Fibroblast of lung (primary cell): ENCODE measurements at regions not wholly inside any gene's neighbourhood (a gene's known extent, or its start where the extent isn't known, plus 50 kb on each side); places are given as distances from the start of the nearest gene placed in this dataset.

Experiments
- DNase-seq, 2 donors: peaks; one replicate each; pipeline versions ENCODE4 v3.0.0 to v3.0.0-alpha.2; 2010; ENCODE audit warnings: low read depth in 2 of 2
- H2AFZ ChIP-seq: 2 replicates; pipeline ENCODE4 v1.5.1; 2012; ENCODE audit warnings: low read length, control low read depth, inconsistent platforms
- H3K27ac ChIP-seq: 2 replicates; pipeline ENCODE4 v1.5.1; 2011; ENCODE audit warnings: low read length, control low read depth; ENCODE audit not compliant: insufficient read depth
- H3K27me3 ChIP-seq: 2 replicates; pipeline ENCODE4 v1.5.1; 2011; ENCODE audit warnings: mild to moderate bottlenecking, low read length; ENCODE audit not compliant: control insufficient read depth, insufficient read depth
- H3K36me3 ChIP-seq: 2 replicates; pipeline ENCODE4 v1.5.1; 2011; ENCODE audit warnings: low read length; ENCODE audit not compliant: control insufficient read depth, insufficient read depth
- H3K4me1 ChIP-seq: 2 replicates; pipeline ENCODE4 v1.5.1; 2011; ENCODE audit warnings: low read length; ENCODE audit not compliant: control insufficient read depth, insufficient read depth; ENCODE audit errors: extremely low read depth
- H3K4me2 ChIP-seq: 2 replicates; pipeline ENCODE4 v1.5.1; 2011; ENCODE audit warnings: low read length, control low read depth; ENCODE audit not compliant: insufficient read depth; ENCODE audit errors: extremely low read depth
- H3K4me3 ChIP-seq, 4 experiments: fragments of 200-600 bp in 1 of 4; sonication (generic) in 1 of 4; replicated peaks in 1 of 4; 2 replicates each; pipeline ENCODE4 v1.5.1; 2011 to 2016; ENCODE audit warnings: low read length in 4 of 4, low read depth in 3 of 4, mild to moderate bottlenecking in 3 of 4, control low read depth in 2 of 4, inconsistent platforms in 1 of 4, mixed read lengths in 1 of 4; ENCODE audit not compliant: insufficient read depth in 1 of 4; ENCODE audit errors: control extremely low read depth in 1 of 4
- H3K79me2 ChIP-seq: 2 replicates; pipeline ENCODE4 v1.5.1; 2012; ENCODE audit warnings: mild to moderate bottlenecking, low read length, inconsistent platforms; ENCODE audit not compliant: control insufficient read depth, insufficient read depth
- H3K9ac ChIP-seq: 2 replicates; pipeline ENCODE4 v1.5.1; 2011; ENCODE audit warnings: mild to moderate bottlenecking, low read length, control low read depth; ENCODE audit not compliant: insufficient read depth
- H3K9me3 ChIP-seq: 2 replicates; pipeline ENCODE4 v1.5.1; 2012; ENCODE audit warnings: low read depth, low read length; ENCODE audit not compliant: control insufficient read depth, insufficient read depth
- H4K20me1 ChIP-seq: 2 replicates; pipeline ENCODE4 v1.5.1; 2011; ENCODE audit warnings: low read length; ENCODE audit not compliant: control insufficient read depth, insufficient read depth; ENCODE audit errors: extremely low read depth
- CTCF ChIP-seq, 2 donors: IDR thresholded peaks in 1 of 2; conservative IDR thresholded peaks in 1 of 2; 1 replicate in 1 of 2; 2 replicates in 1 of 2; pipeline ENCODE4 v1.5.1; 2011 to 2012; ENCODE audit warnings: low read length in 2 of 2, control low read depth in 1 of 2, inconsistent platforms in 1 of 2, low read depth in 1 of 2, mild to moderate bottlenecking in 1 of 2
- EZH2 ChIP-seq: IDR thresholded peaks from 2 replicates; pipeline ENCODE4 v1.5.1; 2012; ENCODE audit warnings: low read length, control low read depth, mild to moderate bottlenecking; ENCODE audit errors: missing control alignments

- Histone ChIP-seq H3K4me3 (no peak overlapping the region), H4K20me1 (no peaks in the 10 kb centered on the region), H3K9ac (no peak overlapping the region), H3K27me3 (no peaks in the 10 kb centered on the region), H3K9me3 (no peaks in the 10 kb centered on the region), H2AFZ (no peak overlapping the region), H3K27ac (peak overlapping the region; percentile 19), H3K36me3 (no peaks in the 10 kb centered on the region), H3K4me2 (no peak overlapping the region), H3K4me1 (peaks cover 17% of the 10 kb centered on the region), H3K79me2 (no peaks in the 10 kb centered on the region)
- DNase-seq = no peak
- TF ChIP-seq EZH2 (no peak), CTCF (conservative IDR thresholded peaks at IDR 0.05 in 1 of 2, IDR thresholded peaks at IDR 0.05 in 1 of 2; ENCODE audit: low read depth in 1 of 2, low read length in 2 of 2) (no peak)
Measured at GRCh38 chr15:66862111-66862939, 160.3 kb downstream of the SMAD6 start.

- TF ChIP-seq CTCF (conservative IDR thresholded peaks at IDR 0.05 in 1 of 2, IDR thresholded peaks at IDR 0.05 in 1 of 2; ENCODE audit: low read depth in 1 of 2, low read length in 2 of 2) (peak; percentile 91 to 98), EZH2 (no peak)
- Histone ChIP-seq H3K4me2 (no peak overlapping the region), H2AFZ (no peak overlapping the region), H4K20me1 (no peaks in the 10 kb centered on the region), H3K36me3 (no peaks in the 10 kb centered on the region), H3K27me3 (no peaks in the 10 kb centered on the region), H3K4me3 (no peak overlapping the region), H3K27ac (peak overlapping the region; percentile 6), H3K9ac (no peak overlapping the region), H3K9me3 (no peaks in the 10 kb centered on the region), H3K4me1 (peaks cover 17% of the 10 kb centered on the region), H3K79me2 (no peaks in the 10 kb centered on the region)
- peak; percentile 75 to 87 for DNase-seq
Measured at GRCh38 chr15:66862940-66863335, 160.9 kb downstream of the SMAD6 start.

- H2AFZ ChIP-seq = no peak overlapping the region
- H3K9me3 ChIP-seq = no peaks in the 10 kb centered on the region
- H3K36me3 ChIP-seq = no peaks in the 10 kb centered on the region
- TF ChIP-seq EZH2 (no peak), CTCF (conservative IDR thresholded peaks at IDR 0.05 in 1 of 2, IDR thresholded peaks at IDR 0.05 in 1 of 2; ENCODE audit: low read depth in 1 of 2, low read length in 2 of 2) (no peak)
- no peaks in the 10 kb centered on the region for H3K79me2 ChIP-seq
- H3K27me3 ChIP-seq = no peaks in the 10 kb centered on the region
- H3K27ac ChIP-seq = peak overlapping the region; percentile 6
- DNase-seq = no peak
- H4K20me1 ChIP-seq = no peaks in the 10 kb centered on the region
- no peak overlapping the region for H3K9ac ChIP-seq
- H3K4me1 ChIP-seq = peaks cover 17% of the 10 kb centered on the region
- no peak overlapping the region for H3K4me3 ChIP-seq
- H3K4me2 ChIP-seq = no peak overlapping the region
Measured at GRCh38 chr15:66863390-66864085, 161.5 kb downstream of the SMAD6 start.
